ENCODE measurements at regions not wholly inside any gene's neighbourhood (a gene's known extent, or its start where the extent isn't known, plus 50 kb on each side); places are given as distances from the start of the nearest gene placed in this dataset.

- DNase-seq = no peak
Observed at GRCh38 chr2:66093371-66093770, 341.6 kb upstream of the MEIS1 start.

DNA sequence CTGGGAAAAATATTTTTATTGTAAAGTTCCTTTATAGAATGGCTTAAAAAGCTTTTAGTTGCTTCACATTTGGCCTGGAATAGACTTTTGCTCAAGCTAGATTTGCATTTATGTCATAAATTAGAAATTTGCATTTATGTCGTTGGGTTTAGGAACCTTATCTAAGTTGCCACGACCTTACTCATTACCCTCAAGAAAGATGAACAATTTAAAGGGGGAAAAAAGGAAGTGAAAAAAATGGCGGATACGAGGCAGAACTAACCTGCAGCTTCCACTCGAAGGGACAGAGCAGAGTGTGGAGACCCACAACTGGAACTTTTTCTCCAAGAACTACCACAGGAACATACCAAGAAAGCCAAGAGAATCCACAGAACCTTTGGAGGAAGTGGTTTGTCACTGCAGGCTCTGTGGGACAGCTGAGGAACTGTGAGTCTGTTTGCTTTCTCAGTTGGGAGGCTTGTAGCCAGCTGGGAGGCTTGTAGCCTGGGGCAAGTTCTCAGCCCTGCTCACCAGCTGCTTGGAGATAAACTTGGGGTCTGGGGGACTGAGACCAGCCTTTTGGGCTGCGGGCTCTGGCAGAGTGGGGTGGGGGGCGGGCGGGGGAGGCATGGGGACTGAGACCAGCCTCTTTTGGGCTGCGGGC is 349.9 kb upstream of the MEIS1 start:
- DNase-seq = no peak

DNA sequence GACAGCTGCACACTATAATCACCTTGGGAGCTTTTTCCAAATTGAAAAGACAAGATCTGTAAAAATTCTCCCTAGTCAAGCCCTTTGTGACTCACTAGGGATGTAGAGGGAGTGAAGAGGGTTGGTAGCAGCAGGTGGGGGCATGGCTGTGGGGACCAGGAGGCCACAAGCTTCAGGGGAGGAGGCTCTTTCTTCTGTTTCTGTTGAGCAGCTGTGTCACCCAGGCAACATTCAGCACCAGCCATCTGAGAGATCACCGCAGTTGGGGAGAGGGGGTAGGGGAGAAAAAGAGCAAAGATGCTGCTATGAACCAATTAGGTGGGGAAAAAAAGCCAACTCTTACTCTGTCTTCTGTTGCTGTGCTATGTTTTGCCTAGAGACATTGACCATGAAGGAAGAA is 352.3 kb upstream of the MEIS1 start:
- DNase-seq = no peak

DNA sequence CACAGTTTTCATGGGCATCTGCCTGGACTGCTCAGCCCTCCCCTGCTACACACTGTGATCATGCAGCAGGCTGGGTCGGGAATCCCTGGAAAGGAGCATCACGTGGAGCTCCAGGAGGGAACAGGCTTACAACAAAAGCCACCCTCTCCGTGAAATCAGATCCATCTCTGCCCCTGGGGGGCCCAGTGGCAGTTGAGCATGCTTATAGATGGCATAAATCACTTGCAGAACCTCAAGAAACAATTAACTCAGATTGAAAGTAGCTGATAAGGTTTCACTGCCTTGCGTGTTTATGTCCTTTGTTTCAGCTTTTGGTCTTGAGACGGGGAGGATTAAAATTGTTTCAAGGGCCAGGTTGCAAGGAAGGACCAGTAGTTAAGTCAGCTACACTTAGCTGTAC is 354.8 kb upstream of the MEIS1 start:
- no peak for DNase-seq

GRCh38 chr2:66073172-66073571 is 361.8 kb upstream of the MEIS1 start:
- no peak for DNase-seq

DNA sequence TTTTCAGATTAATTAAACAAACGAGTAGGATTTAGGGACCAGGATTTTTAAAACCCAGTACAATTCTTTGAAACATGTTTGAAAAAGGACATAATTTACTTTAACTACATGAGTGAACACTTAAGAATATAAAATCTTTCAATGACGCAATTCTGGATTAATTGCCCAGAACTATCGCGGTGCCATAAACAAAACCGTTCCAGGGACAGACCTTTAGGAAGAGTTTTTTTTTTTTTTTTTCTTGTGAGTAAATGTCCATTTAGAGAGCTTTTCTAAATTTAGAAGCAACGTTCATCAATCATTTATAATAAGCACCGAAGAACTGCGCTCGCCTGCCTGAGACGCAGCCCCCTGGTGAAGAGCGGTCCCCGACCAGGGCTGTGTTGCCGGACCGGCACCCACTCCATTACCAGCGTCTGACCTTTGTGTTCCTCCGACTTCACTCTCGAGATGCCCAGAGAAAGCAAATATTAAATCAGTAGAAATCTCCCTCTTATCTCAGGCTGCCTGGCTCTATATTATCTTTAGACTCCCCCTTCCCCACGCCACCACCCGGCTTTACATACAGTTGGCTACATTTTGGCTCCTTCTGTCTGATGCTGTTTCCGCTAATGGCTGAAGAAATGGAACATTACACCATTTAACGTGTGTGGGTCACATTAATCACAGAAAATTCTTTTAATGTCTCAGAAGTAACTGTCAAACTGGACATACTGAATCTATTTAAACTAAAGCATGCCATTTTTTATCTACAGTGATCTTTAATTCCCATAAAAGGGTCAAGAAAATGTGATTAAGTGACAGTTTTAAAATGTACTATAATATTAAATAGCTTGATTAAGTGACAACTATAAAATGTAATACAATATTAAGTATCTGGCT is 364.0 kb upstream of the MEIS1 start:
- DNase-seq = no peak

DNA sequence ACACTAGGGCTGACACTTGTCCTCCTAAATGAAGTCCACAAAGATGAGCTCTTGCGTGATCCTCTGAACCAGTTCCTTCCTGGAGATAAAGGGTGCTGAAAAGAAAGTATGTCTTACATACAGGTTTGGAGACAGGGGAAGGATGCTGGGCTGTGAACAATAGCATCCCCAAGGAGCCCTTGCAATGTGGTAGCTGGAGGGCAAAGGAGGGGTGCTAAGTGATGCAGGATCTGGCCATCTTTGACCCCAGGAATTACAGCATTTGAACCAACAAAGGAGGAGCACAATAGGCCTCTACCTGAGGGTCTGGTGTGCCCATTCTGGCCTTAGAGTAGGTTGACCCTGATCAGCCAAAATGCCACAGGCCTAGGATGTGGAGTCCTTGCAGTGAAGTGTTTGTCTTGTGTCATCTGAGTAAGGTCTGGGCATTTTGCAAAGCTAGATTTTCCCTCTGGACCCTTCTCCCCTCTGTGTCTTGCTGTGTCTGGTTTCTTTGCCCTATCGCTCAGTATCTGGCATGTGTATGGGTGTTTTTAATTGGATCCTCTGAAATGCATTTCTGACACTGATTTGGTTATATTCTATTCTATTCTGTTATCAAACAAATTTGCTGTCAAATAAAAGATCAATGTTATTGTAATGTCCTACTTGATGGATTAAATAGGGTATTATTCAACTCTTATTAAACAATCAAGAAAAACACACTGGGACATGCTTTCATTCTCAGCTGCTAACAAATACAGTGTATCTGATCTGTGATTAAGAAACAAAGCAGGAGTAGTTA is 364.8 kb upstream of the MEIS1 start:
- no peak for DNase-seq

GRCh38 chr2:66066032-66066431 is 368.9 kb upstream of the MEIS1 start:
- DNase-seq = no peak

GRCh38 chr2:66059332-66059731 is 375.6 kb upstream of the MEIS1 start:
- no peak for DNase-seq

- no peak for DNase-seq
Observed at GRCh38 chr2:66058675-66059074, 376.2 kb upstream of the MEIS1 start.

DNA sequence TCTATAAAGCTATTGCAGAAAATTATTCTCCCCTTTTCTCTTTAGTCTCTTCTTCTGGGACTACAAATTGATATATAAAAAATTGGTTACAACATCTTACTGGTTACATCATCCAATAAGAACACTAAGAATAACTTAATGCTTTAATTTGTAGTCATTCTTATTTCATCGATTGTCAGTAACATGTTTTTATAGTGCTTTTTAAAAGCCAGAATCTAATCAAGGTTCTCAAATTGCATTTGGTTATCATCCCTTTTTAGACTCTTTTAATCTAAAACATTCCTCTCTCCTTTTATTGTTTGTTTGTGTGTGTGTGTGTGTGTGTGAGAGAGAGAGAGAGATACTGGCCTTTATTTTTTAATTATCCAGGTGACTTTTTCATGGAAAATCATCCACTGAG is 377.1 kb upstream of the MEIS1 start:
- no peak for DNase-seq

- DNase-seq = no peak
Observed at GRCh38 chr2:66050392-66050791, 384.5 kb upstream of the MEIS1 start.

DNA sequence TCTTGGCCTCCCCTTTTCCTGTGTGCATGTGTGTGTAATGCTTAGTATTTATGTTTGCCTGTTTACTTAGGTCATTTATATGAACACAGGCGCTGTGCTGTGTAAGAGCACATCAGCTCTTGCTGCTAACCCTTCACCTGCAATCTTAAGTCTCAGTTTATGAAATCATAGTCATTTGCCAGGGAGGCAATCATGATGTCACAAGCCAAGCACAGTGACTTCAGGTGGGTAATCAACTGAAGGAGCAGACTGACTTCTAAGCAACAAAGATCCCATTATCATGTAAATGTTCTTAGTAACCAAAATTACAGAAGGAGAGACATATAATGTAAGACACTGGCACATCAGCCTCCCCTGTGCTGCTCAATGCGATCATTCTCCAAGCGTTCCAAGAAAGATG is 386.3 kb upstream of the MEIS1 start:
- no peak for DNase-seq

GRCh38 chr2:66041902-66042657 is 392.8 kb upstream of the MEIS1 start:
- no peak for DNase-seq

GRCh38 chr2:66036948-66037347 is 398.0 kb upstream of the MEIS1 start:
- no peak for DNase-seq

GRCh38 chr2:66034467-66034866 is 400.5 kb upstream of the MEIS1 start:
- DNase-seq = no peak

- DNase-seq = no peak
Observed at GRCh38 chr2:66032226-66032775, 402.6 kb upstream of the MEIS1 start.

DNA sequence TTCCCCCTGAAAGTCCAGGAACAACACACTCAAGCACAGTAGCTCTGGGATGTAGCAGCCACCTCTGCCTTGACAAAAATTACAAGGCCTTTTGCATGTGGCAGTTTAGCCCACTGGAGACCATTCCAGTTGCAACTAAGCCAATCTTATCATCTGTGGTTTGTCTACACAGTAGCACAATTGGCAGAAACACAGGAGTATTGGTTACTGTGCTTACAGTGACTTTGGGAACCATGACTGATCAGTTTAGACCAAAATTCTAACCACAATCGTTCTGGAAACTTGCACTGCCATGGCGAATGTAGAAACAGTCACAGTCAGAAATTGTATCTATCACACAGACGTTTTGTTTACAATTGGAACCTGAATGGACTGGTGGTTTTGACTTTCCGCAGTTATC is 403.7 kb upstream of the MEIS1 start:
- no peak for DNase-seq

DNA sequence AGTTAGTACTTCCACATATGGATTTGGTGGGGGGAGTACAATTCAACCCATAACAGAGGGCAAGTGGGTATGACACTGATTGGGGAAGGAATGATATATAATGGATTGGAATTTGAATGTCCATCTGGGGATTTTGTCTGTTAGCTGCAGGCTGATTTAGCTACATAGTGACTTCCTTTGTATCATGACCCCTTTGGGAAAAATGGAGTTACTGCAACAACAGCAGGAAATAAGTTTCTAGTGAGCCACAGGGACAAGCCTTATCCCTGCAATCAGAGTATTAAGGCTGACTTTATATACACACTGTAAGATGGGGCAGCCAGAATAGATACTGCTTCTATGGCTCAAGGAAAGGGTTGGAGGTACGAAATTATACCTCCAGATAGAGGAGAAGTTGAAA is 404.4 kb upstream of the MEIS1 start:
- no peak for DNase-seq

DNA sequence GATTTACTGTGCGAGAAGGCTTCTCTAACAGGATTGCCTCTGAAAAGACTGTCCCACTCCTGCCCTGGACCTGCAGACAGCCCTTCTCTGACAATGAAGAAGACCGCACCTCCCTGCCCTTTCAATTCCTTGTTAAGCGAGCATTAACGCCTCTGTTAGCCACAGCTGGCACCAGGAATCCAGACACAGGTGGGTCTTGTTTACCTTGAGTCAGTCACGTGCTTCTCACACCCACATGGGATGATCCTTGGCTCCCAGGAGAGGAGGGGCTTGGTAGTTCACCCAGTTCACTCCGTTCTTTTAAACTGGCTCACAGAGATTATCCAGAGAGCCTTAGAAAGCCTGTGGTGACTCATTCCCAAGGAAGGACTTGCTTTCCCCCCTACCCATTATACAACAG is 410.5 kb upstream of the MEIS1 start:
- no peak for DNase-seq

- no peak for DNase-seq
Observed at GRCh38 chr2:66021296-66021695, 413.6 kb upstream of the MEIS1 start.

DNA sequence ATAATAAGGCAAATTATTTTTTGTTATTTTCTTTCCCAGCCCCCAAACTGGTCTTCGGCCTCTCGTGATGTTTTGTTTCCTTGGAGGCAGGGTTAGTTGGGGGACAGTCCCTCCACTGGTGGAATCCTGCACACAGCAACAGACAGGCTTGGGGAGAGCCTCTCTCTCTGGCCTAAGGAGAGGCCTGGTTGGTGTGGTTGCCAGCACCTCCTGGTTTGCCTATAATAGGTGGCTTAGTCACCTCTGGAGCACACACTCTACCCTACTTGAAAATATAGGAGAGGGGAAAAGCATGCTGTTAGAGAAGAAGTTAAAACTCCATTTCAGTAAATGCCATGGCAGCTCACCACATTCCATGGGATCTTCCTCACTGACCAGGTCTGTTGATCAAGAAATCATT is 417.2 kb upstream of the MEIS1 start:
- no peak for DNase-seq

DNA sequence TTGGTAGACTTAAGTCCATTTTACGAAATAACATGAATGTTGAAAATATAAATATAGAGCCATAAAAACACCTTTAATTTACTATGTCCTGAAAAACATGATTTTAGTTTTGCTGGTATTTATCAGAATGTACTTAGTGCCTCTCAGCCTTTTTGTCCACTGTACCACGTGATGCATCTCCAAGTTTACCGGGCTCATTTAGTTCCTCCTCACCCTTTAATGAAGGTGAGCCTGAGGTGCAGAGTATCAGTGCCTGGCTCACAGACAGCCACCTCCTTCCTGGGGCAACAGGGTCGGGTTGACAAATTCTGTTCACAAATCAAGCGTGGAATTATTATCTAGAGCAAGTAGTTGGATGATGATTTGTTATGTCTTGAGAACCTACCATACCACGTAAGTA is 420.5 kb upstream of the MEIS1 start:
- no peak for DNase-seq

All from cerebellar nuclear complex (tissue), 1 donor.